NCI-H1092 (cell line): ENCODE measurements at regions not wholly inside any gene's neighbourhood (a gene's known extent, or its start where the extent isn't known, plus 50 kb on each side); places are given as distances from the start of the nearest gene placed in this dataset.

Source experiments
- DNase-seq: peaks from one replicate; lab custom pipeline; 2025; lab: John Stamatoyannopoulos, UW

DNA sequence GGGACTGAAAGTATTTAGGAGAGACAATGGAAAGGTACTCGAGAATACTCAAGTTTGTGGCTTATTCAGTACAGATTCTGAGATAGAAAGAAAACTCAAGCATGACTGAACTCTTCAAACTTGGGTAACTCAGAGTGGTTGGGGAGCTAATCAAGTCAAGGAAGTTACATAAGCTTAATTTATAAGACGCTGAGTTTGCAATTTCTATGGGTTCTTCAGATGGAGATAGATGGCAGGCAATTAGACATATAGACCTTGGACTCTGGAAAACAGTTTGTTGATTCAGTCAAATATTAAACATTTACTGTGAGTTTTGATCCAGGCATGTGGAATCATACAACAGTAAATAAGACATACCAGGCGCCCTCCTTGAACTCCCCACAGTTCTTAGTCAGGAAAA is 1749.9 kb upstream of the TENM3 start:
- no peak for DNase-seq

DNA sequence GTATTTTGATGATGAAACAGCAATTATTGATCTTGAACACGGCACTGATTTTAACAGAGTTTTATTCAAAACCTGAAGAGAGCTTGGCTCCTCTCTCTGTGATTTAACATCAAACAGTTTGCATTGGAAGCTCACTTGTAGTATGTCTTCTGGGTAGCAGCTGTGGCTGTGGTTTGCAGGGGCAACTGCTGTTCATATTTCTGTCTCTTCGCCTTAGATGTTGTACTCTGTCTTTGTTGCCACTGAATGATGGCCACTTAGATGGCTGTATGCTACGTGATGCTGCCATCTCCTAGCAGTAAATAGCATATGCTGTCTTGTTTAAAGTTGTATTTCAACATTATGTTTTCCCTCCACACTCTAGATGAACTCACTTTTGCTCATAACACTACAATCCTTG is 1743.0 kb upstream of the TENM3 start:
- no peak for DNase-seq

- no peak for DNase-seq
Observed at GRCh38 chr4:180512801-180513475, 1730.3 kb upstream of the TENM3 start.

- no peak for DNase-seq
Observed at GRCh38 chr4:180518906-180519305, 1724.3 kb upstream of the TENM3 start.

GRCh38 chr4:180521181-180521580 is 1722.0 kb upstream of the TENM3 start:
- no peak for DNase-seq

- no peak for DNase-seq
Observed at GRCh38 chr4:180525523-180526077, 1717.6 kb upstream of the TENM3 start.

DNA sequence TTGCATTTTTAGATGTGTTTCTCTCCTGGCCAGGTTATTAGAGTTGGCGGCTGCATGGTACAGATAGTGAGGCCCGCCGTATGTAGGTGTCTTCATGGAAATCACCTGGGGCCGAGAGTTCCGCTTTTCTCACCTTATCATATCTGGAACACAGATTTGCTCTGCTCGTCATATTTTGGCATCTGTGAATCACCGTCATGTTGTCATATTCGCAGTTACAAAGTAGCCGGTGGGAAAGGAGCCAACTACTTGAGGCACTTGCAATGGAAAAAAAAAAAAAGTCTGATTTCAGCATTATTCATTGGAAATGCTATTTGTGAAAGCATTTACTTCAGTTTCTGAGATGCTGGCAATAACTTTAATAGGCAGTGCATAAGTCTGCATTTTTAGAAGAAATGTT is 1715.2 kb upstream of the TENM3 start:
- DNase-seq, result no peak

GRCh38 chr4:180530787-180531186 is 1712.4 kb upstream of the TENM3 start:
- DNase-seq, result no peak

DNA sequence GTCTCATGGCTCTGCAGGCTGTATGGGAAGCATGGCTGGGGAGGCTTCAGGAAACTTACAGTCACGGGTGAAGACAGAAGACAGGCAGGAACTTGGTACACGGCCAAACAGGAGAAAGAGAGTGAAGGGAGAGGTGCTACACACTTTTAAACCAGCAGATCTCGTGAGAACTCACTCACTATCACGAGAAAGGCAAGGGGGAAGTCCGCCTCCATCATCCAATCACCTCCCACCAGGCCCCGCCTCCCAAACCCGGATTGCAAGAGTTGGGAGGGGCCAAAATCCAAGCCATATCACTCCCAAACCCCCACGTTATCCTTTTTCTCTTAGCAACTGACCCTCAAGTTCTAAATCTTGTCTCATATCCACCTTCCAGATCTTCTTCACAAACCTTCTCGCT is 1710.5 kb upstream of the TENM3 start:
- DNase-seq, result no peak

DNA sequence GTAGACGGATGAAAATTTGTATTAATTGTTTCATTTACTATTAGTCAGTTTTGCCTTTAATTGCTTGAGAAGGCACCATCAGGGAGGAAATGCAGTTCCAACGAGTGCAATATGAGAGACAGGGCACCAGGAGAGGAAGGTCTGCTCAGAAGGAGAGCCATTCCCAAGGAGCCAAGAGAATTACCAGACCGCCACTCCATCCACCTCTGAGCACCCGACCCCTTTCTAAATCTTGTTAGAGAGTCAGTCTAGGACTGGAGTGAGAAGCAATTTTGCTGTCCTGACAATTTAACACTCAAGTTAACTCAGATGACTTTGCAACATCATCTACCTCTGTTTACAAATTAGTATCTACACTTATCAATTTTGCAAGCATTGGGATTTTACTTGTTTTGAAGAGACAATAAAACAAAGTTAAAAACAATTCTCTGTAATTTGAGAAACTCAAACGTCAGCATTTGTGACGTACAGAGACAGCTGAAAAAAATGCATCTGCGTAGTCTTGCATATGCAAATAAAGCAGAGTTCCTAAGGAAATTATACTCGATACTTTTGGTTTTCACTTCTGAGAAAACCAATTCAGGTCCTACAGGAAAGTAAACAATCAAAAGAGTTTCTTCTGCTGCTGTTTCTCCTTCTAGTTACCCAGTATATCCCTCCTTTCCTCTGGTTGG is 1704.7 kb upstream of the TENM3 start:
- no peak for DNase-seq

DNA sequence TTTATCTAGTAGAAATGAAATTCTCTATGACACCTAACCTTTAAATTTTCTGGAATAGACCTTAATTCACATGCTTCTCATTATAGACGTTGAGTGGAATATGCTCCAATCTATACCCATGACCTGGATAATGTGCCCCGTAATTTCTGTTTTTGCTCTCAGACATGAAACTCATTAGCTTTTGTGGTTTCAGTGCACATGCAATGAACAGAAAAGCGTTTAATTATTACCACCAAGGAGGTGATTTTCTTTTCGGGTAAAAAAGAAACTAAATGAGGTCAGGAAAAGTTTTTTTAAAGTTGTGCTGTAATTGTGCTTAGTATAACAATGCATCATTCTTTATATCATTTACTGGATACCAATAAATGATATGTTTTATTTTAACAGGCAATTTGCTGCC is 1703.9 kb upstream of the TENM3 start:
- no peak for DNase-seq

DNA sequence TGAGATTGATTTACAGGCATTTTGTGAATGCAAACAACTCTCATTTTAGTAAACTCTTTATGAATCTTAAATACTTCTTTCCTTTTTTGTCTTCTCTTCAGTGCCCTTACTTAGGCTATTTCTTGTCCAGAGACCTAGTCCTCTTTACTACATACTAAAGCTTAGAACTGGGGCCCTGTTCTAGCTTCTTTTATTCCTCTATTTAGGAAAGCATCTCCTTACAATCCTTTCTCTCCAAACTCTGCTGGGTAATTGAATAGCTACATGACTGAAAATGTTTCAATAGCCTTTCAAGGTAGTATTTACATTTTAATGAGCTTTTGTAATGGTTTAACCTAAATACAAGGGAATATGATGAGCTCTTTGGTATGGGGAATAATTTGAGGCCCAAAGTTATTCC is 1701.5 kb upstream of the TENM3 start:
- DNase-seq, result no peak

GRCh38 chr4:180542445-180543100 is 1700.6 kb upstream of the TENM3 start:
- DNase-seq, result peak; percentile 0

DNA sequence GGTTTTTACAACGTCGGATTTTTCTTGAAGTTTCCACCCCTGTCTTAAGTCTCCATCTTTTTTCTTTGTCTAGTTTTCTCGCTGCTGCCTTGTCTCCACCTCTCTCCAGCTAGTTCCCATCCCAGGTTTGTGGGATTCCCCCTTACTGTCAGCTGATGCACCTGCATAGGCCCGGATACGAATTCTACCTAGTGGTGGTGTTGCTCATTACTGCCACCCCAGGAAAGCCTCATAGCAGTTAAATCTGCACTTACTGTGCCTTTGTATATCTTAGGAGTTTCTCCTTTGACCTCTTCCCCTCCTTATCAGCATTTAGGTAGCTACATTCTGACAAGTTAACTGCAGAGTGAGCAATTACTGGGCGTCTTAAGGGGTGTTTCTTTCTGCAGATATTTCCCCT is 1693.1 kb upstream of the TENM3 start:
- no peak for DNase-seq

GRCh38 chr4:180557348-180557747 is 1685.9 kb upstream of the TENM3 start:
- DNase-seq, result no peak

DNA sequence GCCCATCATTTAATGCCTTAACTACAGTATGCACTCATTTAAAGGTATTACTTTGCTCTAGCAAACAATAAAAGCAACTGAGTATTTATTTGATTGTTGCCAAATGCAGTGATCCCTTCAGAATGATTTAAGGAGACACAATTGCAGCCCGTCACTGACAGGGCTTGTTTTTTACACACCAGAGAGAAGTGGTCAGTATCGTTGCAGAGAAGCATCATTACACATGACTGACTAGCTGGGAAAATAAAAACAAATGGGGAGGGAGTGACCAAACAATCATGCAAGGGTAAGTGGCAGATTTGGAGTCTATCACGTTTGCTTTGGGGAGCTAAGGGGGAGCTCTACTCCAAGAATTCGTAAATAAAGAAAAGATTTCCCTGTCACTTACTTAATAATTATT is 1685.3 kb upstream of the TENM3 start:
- DNase-seq, result no peak

- no peak for DNase-seq
Observed at GRCh38 chr4:180558427-180558826, 1684.8 kb upstream of the TENM3 start.

GRCh38 chr4:180560896-180561295 is 1682.3 kb upstream of the TENM3 start:
- DNase-seq, result no peak

DNA sequence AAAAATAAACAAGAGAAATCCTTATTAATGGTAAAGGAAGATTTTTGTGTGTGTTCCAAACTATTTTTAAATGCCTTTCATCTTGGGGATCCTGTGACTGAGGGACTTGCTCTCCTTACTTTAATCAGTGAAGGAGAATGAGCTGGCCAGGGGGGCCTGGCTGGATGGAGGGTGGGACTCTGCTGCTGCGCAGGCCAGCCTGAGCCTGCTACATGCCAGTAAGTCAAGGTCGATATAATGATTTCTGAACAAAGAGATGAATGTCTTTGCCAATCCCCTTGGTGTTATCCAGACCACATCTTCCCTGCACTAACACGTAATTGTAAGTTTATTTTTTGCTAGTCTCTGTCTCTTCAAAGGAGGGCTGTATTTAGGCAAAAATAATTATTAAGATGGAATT is 1679.2 kb upstream of the TENM3 start:
- no peak for DNase-seq

DNA sequence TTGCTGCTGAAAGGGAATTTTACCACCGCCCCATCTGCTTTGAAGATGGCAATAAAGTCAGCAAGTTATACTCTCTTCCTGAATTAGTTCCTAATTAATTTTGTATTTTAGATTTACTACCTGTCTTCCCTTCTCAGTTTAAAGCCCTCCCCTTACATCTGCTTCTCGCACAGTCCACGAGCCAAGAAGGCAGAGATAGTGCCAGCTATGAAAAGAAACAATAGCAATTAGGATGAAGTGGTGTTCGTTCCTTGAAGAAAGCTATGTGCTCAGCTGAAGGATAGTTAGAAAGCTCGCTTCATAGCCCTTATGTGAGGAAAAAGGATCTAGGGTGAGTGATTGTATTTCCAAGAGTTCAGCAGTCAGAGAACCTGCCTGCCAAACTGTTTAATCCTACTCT is 1678.8 kb upstream of the TENM3 start:
- DNase-seq, result no peak

- no peak for DNase-seq
Observed at GRCh38 chr4:180565856-180566431, 1677.3 kb upstream of the TENM3 start.

DNA sequence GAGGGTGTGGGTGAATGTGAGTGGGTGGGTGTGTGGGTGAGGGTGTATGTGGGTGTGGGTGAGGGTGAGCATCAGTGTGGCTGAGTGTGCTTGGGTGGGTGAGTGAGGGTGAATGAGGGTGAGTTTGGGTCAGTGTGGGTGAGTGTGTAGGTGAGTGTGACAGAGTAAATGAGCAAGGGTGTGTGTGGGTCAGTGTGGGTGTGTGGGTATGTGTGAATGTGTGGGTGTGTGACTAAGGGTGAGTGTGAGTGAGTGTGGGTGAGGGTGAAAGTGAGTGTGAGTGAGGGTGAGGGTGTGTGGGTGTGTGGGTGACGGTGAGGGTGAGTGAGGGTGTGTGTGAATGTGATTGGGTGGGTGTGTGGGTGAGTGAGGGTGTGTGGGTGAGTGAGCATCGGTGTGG is 1676.7 kb upstream of the TENM3 start:
- no peak for DNase-seq

DNA sequence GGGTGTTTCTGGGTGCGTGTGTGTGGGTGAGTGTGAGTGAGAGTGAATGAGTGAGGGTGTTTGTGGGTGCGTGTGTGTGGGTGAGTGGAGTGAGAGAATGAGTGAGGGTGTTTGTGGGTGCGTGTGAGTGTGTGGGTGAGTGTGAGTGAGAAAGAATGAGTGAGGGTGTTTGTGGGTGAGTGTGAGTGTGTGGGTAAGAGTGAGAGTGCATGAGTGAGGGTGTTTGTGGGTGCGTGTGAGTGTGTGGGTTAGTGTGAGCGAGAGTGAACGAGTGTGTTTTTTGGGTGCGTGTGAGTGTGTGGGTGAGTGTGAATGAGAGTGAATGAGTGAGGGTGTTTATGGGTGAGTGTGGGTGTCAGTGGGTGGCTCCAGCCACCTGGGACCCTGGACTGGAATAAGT is 1676.1 kb upstream of the TENM3 start:
- DNase-seq, result no peak
